ENCODE measurements at regions not wholly inside any gene's neighbourhood (a gene's known extent, or its start where the extent isn't known, plus 50 kb on each side); places are given as distances from the start of the nearest gene placed in this dataset.

DNA sequence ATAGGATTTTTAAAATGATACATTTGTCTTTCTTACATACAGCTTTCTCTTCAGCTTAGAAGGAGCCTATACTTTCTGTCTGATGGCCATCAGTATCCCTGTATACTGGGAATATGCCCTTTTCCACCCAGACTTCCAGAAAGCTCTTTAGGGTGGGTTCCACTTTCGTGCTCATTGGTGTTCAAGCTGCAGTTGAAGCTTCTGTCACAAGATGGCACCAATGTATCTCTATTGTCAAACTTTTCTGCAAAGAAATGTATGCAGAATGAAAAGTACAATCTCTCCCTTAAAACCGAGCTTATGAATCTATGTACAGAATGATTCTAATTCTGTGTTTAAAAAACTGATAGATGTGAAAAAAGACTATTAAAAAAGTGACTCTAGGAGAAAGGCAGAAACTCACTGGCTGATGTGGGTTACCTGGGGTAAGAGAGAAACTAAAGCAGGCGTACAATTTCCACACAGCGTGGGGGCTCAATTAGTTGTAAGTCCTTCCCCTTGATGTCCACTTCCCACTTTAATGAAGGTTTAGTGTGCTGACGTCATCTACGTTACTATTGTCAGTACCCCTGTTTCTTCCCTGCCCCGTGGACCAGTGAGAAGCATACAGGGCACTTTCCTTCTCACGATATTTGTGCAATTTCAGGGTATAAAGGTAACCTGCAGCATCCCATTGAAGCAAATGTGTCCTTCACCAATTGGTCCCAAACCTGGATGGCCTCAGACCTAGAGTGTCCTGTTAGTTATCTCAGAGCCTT lies 57.3 kb upstream of the TCEAL2 start:
- DNase-seq (ENCODE audit: low read depth in 2 of 2) = peak in 1 of 2 donors; percentile 3

DNA sequence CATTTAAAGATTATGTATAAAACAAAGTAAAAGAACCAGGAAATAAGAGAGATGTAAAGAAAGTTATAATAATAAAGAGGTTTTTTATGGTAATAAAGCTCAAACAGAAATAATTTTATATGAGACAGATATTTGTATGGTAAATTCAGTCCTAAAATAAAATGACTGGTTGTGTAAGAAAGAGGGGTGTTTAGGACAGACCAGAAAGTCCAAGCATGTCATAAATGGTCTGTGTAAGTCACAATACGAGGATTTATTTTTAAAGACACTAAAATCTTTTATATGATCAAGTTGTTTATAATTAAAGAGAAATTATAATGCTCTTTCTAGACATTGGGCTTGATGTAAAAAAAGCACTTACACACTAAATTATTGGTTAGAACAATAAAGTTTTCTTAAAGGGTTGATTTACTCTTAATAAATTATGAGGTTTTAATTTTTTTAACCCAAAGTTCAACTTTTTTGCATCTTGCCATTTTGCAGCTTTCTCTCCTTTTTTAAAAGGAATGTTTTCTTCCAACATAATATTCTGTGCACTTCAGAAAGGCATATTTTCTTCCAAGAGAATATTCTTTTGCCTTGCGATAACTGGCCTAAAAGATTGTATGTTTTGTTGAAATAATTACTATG lies 61.9 kb upstream of the TCEAL2 start:
- DNase-seq (ENCODE audit: low read depth in 2 of 2) = no peak

DNA sequence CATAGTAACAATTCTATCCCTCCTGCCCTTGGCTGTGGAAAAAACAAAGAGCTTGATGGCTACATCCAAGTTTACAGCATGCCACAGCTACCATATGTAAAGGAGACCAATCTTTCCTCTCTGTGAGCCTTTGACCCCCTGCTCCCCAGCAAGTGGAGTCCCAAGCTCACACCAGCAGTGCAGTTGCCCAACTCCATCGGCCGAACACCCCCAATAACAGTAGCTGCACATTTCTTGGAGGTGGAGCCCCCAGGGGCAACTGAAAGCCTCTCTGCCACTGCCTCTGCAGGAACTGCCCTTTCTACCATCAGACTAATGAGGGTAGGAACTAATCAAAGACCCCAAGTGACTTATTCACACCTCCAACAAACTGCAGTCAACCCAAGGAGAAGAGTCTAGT lies 81.0 kb upstream of the TCEAL2 start:
- DNase-seq (ENCODE audit: low read depth in 2 of 2) = no peak

DNA sequence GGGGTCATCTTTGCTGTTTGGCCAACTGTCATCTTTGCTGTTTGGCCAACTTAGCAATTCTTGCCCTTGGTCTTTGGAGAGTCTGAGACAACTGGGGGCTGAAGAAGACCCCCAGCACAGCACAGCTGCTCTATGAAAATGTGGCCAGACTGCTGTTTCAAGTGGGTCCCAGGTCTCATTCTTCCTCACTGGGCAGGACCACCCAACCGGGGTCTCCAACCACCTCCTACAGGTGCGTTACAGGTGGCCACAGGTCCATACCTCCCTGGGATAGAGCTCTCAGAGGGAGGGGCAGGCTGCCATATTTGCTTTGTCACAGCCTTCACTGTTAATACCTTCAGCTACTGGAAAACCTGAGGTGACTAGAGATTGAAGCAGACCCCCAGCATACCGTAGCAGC lies 82.1 kb upstream of the TCEAL2 start:
- no peak for DNase-seq (ENCODE audit: low read depth in 2 of 2)

DNA sequence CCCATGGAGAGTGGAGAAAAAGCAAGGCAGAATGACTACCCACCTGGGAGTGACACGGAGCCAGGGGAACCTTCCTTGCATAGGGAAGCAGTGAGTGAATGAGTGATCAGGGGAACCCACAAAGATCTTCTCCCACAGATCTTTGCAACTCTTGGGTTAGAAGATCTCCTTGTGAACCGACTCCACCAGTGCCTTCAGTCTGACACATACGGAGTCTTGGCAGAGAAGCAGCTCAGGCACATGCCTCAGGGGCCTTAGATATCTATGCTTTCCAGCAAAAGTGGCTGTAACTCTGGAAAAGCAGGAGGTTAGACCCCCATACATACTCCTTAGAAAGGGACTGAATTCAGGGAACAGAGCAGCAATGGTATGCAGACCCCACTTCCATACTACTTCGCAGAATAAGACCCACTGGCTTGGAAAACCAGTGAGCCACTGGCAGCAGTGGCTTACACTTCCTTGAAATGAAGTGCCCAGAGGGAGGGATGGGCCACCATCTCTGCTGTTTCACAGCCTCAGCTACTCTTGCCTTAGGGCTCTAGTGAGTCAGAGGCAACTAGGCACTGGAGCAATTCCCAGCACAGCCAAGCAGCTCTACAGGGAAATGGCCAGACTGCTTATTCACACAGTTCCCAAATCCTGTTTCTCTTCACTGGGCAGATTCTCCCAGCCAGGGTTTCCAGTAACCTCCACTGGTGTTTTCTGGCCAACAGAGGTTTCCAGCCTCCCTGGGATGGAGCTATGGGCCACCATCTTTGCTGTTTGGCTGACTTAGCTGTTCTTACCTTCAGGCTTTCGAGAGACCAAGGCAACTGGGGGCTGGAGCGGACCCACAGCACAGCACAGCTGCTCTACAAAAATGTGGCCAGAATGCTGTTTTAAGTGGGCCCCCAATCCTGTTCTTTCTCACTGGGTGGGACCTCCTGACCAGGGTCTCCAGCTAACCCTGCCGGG lies 82.8 kb upstream of the TCEAL2 start:
- DNase-seq (ENCODE audit: low read depth in 2 of 2) = no peak

DNA sequence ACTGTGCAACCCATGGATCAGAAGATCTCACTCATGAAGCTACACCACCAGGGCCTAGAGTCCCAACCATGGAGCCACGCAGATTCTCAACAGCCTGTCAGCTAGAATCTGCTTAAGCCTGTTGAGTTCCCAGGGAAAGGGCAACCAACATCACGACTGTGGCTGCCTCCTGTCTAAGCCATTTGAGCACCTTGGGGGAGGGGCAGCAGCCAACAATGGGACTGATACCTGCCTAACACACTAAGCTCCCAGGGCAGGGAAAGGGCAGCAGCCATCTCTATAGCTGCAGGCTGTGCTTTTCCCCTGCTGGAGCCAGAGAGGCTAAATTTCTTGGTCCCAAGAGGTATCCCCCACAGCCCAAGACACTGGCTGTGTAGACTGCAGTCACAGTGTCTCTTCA lies 96.5 kb upstream of the TCEAL2 start:
- DNase-seq (ENCODE audit: low read depth in 2 of 2) = no peak

DNA sequence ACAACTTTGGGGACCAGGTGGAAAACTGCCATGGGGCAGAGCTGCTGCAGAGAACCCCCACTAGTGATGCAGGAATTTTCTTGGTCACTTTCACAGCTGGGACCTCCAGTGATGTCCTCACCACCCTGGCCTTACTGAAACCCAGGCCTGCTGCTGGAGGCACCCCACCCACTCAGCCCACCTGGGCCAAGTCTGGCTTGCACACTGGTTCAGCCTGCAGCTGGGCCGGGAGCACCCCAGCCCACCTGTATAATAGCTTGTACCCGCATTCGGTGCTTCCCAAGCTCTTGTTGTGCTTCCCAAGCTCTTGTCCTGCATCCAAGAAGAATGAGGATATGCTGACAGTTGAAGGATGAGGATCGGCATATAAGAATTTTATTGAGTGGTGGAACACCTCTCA lies 86.4 kb upstream of the ZMAT1 start:
- DNase-seq (ENCODE audit: low read depth in 2 of 2) = no peak

DNA sequence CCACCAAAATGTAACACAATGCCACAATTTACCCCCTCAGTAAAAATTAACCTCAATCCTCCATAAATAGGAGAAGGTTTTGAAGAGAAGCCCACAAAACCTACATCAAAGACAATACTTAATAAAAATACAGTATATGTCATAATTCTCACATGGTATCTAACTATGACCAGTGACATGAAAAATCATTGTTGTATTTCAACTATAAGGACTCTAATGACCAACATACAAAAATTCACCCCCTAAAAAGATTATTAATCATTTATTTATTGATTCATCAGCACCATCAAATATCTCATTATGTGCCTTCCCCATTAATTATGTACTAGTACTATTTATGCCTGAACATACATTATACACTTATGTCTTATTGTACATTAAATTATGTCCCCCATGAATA lies 77.1 kb upstream of the ZMAT1 start:
- DNase-seq (ENCODE audit: low read depth in 2 of 2) = no peak

DNA sequence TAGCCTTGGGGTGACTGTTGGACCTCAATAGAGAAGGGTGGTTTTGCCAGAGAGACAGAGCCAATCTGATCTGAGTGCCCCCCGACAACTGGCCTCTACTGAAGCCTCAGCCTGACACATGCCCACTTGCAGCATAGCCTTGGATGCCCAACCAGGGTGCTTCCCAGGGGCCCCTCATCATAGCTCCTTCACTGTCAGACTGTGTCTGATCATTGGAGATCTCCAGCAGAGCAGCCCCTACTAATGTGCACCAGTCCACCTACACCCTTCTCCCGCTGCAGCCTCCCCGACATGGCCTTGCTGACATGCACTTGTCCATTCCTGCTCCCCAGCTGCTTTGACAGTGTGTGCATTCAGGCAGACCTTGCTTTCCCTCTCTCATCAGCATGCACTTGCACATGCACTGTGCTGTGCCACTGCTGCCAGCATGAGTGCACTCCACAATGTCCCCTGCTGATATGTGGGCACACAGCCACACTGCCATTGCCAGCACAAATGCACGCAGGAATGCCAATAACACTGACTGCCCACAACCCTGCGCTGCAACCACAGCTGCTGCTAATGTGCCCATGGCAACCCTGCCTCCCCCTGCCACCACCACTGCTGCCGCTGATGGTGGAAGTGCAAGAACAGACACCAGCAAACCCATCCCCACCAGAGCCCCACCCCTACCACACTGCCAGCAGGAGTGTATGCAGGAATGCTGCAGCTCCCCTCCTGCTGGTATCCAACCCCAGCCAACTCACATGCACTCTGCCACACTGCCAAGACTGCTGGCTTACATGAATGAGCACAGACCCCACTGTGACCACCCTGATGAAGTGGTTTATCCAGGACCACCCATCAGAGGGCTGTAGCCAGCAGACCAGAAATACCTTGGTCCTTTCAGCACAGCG lies 68.1 kb upstream of the ZMAT1 start:
- no peak for DNase-seq (ENCODE audit: low read depth in 2 of 2)

DNA sequence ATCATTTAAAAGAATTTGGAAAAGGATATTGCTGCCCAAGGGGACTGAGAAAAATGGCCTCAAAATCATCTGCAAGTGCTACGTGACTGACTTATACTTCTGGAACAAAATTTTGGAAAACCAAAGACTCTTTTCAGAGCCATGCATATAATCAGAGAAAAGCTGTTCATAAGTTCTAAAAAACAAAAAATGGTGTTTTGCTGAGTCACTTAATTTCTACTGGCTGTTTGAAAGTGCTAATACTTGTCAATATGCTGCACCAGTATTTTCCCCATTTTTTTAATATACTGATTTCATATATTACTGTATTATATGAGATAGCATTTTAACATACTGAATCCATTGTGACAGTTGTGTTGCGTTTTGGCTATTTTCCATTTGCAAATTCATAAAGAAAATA lies 61.5 kb upstream of the ZMAT1 start:
- no peak for DNase-seq (ENCODE audit: low read depth in 2 of 2)

DNA sequence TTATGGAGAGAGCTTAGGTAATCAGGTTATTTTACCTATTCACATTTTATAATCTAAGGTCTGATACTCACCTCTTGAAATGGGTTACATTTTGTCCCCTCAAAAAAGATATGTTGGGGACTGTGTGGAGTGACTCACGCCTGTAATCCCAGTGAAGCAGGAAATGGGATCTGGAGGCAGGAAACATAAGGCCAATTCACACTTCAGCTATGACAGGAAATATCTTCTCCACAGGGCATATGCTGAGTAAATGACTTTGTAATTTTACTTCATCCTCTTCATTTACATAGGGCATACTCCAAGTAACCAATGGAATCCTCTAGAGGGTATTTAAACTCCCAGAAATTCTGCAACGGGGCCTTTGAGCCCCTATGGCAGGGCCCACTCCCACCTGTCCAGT lies 54.8 kb upstream of the ZMAT1 start:
- DNase-seq (ENCODE audit: low read depth in 2 of 2) = no peak

Measured in activated CD4-positive, alpha-beta T cell treated with anti-CD3 and anti-CD28 coated beads for 24 hours (primary cell).